Astrocyte of the cerebellum (primary cell): ENCODE measurements at regions not wholly inside any gene's neighbourhood (a gene's known extent, or its start where the extent isn't known, plus 50 kb on each side); places are given as distances from the start of the nearest gene placed in this dataset.
"Not testable (repeated sequence)": the region's sequence is repeated elsewhere in the genome, so short reads cannot be mapped to it uniquely, and the experiment has no call there.

Source experiments
- DNase-seq: peaks from one replicate; pipeline ENCODE4 v3.0.0-alpha.2; 2011; ENCODE audit warnings: low read depth
- H3K4me3 ChIP-seq: 2 replicates; pipeline ENCODE4 v1.5.1; 2011; ENCODE audit warnings: mild to moderate bottlenecking, low read depth, low read length, moderate library complexity
- CTCF ChIP-seq: IDR thresholded peaks from 2 replicates; pipeline ENCODE4 v1.5.1; 2012; ENCODE audit warnings: low read length, low read depth, moderate library complexity, mild to moderate bottlenecking; ENCODE audit errors: missing control alignments
- in situ Hi-C: cut with HindIII; loops from 2 replicates; pipeline ENCODE4 v1.10.0; 2017; ENCODE audit warnings: low sequenced_read_pairs

GRCh38 chr7:82674268-82674667 is 230.7 kb upstream of the CACNA2D1 start:
- no peak for TF ChIP-seq CTCF
- in situ Hi-C loops = no loop called here
- no peak overlapping the region for H3K4me3 ChIP-seq
- no peak for DNase-seq

DNA sequence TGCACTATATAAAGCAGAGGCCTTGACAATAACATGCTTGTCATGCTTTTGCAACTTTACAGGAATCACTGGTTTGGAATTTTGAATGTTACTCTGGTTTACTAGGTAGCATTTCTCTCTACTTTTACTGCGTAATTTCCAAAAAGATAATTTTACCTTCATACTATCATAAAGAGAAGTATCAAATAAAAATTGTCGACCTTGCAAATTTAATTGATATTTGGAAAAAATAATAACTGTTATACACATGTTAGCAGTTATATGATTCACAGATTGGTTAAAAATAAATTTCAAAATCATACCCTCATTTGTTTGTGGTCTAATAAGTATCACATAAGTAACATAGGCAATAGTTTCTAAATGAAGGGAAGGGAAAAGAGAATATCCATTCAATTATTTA is 228.5 kb upstream of the CACNA2D1 start:
- no peak for DNase-seq
- in situ Hi-C loops = no loop called here
- H3K4me3 ChIP-seq = no peak overlapping the region
- no peak for TF ChIP-seq CTCF

- no peak for DNase-seq
- no peak for TF ChIP-seq CTCF
- in situ Hi-C loops = no loop called here
- no peak overlapping the region for H3K4me3 ChIP-seq
These were observed 225.6 kb upstream of the CACNA2D1 start for GRCh38 chr7:82669141-82669540.

DNA sequence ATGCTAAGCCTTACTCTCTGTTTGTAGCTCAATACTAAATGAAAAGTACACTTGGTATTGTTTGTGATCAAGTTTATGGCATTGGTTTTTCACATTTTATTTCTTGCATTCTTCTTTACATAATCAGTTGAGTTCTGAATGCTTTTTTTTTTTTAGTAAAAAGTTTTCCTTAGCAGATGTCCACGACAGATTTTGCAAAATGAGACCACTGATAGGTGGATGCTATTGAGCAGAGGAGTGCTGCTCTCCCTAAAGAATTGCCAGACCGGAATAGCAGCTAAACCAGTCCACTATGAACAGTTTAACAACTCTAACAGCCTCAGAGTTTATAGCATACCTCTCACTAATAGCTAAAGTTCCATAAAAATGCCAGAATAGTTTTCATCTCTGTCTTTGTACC is 225.1 kb upstream of the CACNA2D1 start:
- no peak for DNase-seq
- TF ChIP-seq CTCF = no peak
- no peak overlapping the region for H3K4me3 ChIP-seq
- in situ Hi-C loops = no loop called here

DNA sequence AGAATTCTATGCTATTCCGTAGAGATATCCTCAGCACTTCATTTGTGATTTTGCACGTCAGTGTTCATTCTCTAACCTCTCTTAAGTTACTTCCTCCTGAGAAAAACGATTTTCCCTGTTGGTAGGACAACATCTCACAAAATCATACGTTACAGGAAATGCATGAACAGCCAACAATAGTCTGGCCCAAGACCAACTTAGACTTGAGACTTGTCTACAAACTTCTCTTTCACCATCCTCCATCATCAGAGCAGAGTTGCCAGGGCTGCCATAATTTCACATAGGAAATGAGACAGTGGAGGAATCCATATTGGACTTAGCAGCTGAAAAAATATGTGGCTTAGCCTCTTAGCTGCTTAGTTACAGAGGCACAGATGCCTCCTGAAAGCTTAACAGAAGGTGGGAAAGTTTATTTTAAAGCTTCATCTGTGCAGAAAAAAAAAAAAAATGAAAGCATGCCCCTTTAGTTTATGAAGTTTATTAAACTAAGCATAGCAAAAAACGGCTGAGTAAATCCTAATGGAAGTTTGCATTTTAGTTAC is 222.5 kb upstream of the CACNA2D1 start:
- no peak for DNase-seq
- in situ Hi-C loops = no loop called here
- no peak for TF ChIP-seq CTCF
- no peak overlapping the region for H3K4me3 ChIP-seq

GRCh38 chr7:82655965-82656364 is 212.4 kb upstream of the CACNA2D1 start:
- no peak overlapping the region for H3K4me3 ChIP-seq
- DNase-seq = no peak
- TF ChIP-seq CTCF = no peak
- in situ Hi-C loops = no loop called here

DNA sequence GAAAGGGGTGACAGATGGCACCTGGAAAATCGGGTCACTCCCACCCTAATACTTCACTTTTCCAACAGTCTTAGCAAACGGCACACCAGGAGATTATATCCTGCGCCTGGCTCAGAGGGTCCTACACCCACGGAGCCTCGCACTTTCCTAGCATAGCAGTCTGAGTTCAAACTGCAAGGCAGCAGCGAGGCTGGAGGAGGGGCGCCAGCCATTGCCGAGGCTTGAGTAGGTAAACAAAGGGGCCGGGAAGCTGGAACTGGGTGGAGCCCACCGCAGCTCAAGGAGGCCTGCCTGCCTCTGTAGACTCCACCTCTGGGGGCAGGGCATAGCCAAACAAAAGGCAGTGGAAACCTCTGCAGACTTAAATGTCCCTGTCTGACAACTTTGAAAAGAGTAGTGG is 206.5 kb upstream of the CACNA2D1 start:
- H3K4me3 ChIP-seq, in situ Hi-C loops, DNase-seq: not testable (repeated sequence)
